H1 (cell line): ENCODE measurements at regions not wholly inside any gene's neighbourhood (a gene's known extent, or its start where the extent isn't known, plus 50 kb on each side); places are given as distances from the start of the nearest gene placed in this dataset.

ENCODE experiments used
- CBX5 ChIP-seq: fragments of 300-800, 300-1000 bp; sonication (generic); IDR thresholded peaks from 2 replicates; pipeline ENCODE4 v1.7.1; 2016; ENCODE audit warnings: antibody characterized with exemption, low read length, low read depth
- CHD7 ChIP-seq: fragments of 300-600 bp; sonication (generic); IDR thresholded peaks from 2 replicates; pipeline ENCODE4 v1.7.1; 2012; ENCODE audit warnings: low read length, moderate library complexity, mild to moderate bottlenecking, inconsistent platforms; ENCODE audit not compliant: insufficient replicate concordance
- GABPA ChIP-seq: IDR thresholded peaks from 2 replicates; pipeline ENCODE4 v1.6.1; 2011; ENCODE audit warnings: mild to moderate bottlenecking, low read length, moderate library complexity, borderline replicate concordance; ENCODE audit not compliant: insufficient read depth
- JUND ChIP-seq: IDR thresholded peaks from 2 replicates; pipeline ENCODE4 v1.6.1; 2011; ENCODE audit warnings: mild to moderate bottlenecking, improper control_type of control experiment, low read length
- KDM5A ChIP-seq: fragments of 200-600 bp; IDR thresholded peaks from 2 replicates; pipeline ENCODE4 v1.7.1; 2012; ENCODE audit warnings: mild to moderate bottlenecking, low read length, inconsistent platforms, mixed read lengths
- MAFK ChIP-seq: IDR thresholded peaks from 2 replicates; pipeline ENCODE4 v1.6.1; 2012; ENCODE audit warnings: low read depth, mild to moderate bottlenecking, improper control_type of control experiment, low read length
- POLR2AphosphoS5 ChIP-seq: IDR thresholded peaks from 2 replicates; pipeline ENCODE4 v1.6.1; 2011; ENCODE audit warnings: low read depth, low read length
- SUZ12 ChIP-seq: fragments of 200-600 bp; sonication (generic); IDR thresholded peaks from 2 replicates; pipeline ENCODE4 v1.6.1; 2012; ENCODE audit warnings: mild to moderate bottlenecking, inconsistent platforms, low read length, moderate library complexity, mixed read lengths
- TCF12 ChIP-seq: IDR thresholded peaks from 2 replicates; pipeline ENCODE4 v1.6.1; 2011; ENCODE audit warnings: low read depth, mild to moderate bottlenecking, low read length

- TF ChIP-seq CHD7 (no peak), MAFK (no peak), GABPA (no peak), KDM5A (no peak), SUZ12 (no peak), POLR2AphosphoS5 (no peak), CBX5 (no peak), TCF12 (no peak), JUND (no peak)
These were observed 526.4 kb upstream of the SPHKAP start (continued) for GRCh38 chr2:228707846-228708245.
